ENCODE measurements at regions not wholly inside any gene's neighbourhood (a gene's known extent, or its start where the extent isn't known, plus 50 kb on each side); places are given as distances from the start of the nearest gene placed in this dataset.

GRCh38 chr3:94665922-94666321 is 603.1 kb downstream of the NSUN3 start:
- no peaks in the 10 kb centered on the region for H3K36me3 ChIP-seq
- intact Hi-C loops (cut with DNase I; ENCODE audit: low total_unique reads): no loop called here
- H3K27ac ChIP-seq: no peak overlapping the region
- no peak for DNase-seq
- no peak for TF ChIP-seq CTCF (IDR thresholded peaks at IDR 0.05)
- TF ChIP-seq EP300 (IDR thresholded peaks at IDR 0.05): no peak
- no peak for TF ChIP-seq POLR2AphosphoS5 (IDR thresholded peaks at IDR 0.05)
- TF ChIP-seq POLR2A (IDR thresholded peaks at IDR 0.05): no peak
- H3K4me1 ChIP-seq: no peaks in the 10 kb centered on the region
- H3K27me3 ChIP-seq: no peaks in the 10 kb centered on the region
- no peak overlapping the region for H3K4me3 ChIP-seq
- H3K9me3 ChIP-seq: no peaks in the 10 kb centered on the region

- H3K9me3 ChIP-seq: peaks cover 0 to 2% (median under 1%) of the 10 kb centered on the region in 4 donors
- H3K36me3 ChIP-seq: no peaks in the 10 kb centered on the region
- no peak overlapping the region for H3K27ac ChIP-seq
- no peak overlapping the region for H3K4me3 ChIP-seq
- H3K4me1 ChIP-seq: no peaks in the 10 kb centered on the region
- DNase-seq: no peak
- intact Hi-C loops (cut with DNase I; ENCODE audit: low total_unique reads): no loop called here
- no peaks in the 10 kb centered on the region for H3K27me3 ChIP-seq
- TF ChIP-seq EP300 (IDR thresholded peaks at IDR 0.05) (no peak), CTCF (IDR thresholded peaks at IDR 0.05) (no peak), POLR2A (IDR thresholded peaks at IDR 0.05) (no peak), POLR2AphosphoS5 (IDR thresholded peaks at IDR 0.05) (no peak)
Observed at GRCh38 chr3:94671078-94671477, 608.2 kb downstream of the NSUN3 start.

GRCh38 chr3:94673876-94674275 is 611.0 kb downstream of the NSUN3 start:
- Histone ChIP-seq H3K4me3 (no peak overlapping the region), H3K27ac (no peak overlapping the region), H3K4me1 (no peaks in the 10 kb centered on the region), H3K27me3 (no peaks in the 10 kb centered on the region), H3K36me3 (no peaks in the 10 kb centered on the region), H3K9me3 (peaks cover 0 to 22% (median 10%) of the 10 kb centered on the region in 4 donors)
- no peak for TF ChIP-seq POLR2AphosphoS5 (IDR thresholded peaks at IDR 0.05)
- intact Hi-C loops (cut with DNase I; ENCODE audit: low total_unique reads): no loop called here
- WGBS, 5 donors: 85 to 97% (median 86%) methylated on average over 1 of the region's 1 CpG
- no peak for DNase-seq

- H3K4me3 ChIP-seq: no peak overlapping the region
- H3K4me1 ChIP-seq: no peaks in the 10 kb centered on the region
- intact Hi-C loops (cut with DNase I; ENCODE audit: low total_unique reads): no loop called here
- TF ChIP-seq POLR2A (IDR thresholded peaks at IDR 0.05): no peak
- TF ChIP-seq EP300 (IDR thresholded peaks at IDR 0.05): no peak
- no peak for TF ChIP-seq POLR2AphosphoS5 (IDR thresholded peaks at IDR 0.05)
- TF ChIP-seq CTCF (IDR thresholded peaks at IDR 0.05): no peak
- DNase-seq: no peak
- WGBS, 5 donors: 71 to 89% (median 82%) methylated on average over 1 of the region's 1 CpG
- H3K9me3 ChIP-seq: peaks cover 0 to 16% (median 5%) of the 10 kb centered on the region in 4 donors
- H3K27ac ChIP-seq: no peak overlapping the region
- no peaks in the 10 kb centered on the region for H3K27me3 ChIP-seq
- H3K36me3 ChIP-seq: no peaks in the 10 kb centered on the region
Observed at GRCh38 chr3:94686208-94686607, 623.3 kb downstream of the NSUN3 start.

GRCh38 chr3:94693997-94694640 is 631.3 kb downstream of the NSUN3 start:
- TF ChIP-seq POLR2A (IDR thresholded peaks at IDR 0.05) (no peak), EP300 (IDR thresholded peaks at IDR 0.05) (no peak)
- Histone ChIP-seq H3K4me1 (no peaks in the 10 kb centered on the region), H3K27me3 (no peaks in the 10 kb centered on the region), H3K9me3 (no peaks in the 10 kb centered on the region), H3K36me3 (no peaks in the 10 kb centered on the region), H3K4me3 (no peak overlapping the region), H3K27ac (no peak overlapping the region)
- intact Hi-C loops (cut with DNase I; ENCODE audit: low total_unique reads): no loop called here
- peak in 1 of 2 donors; percentile 1 for DNase-seq
- WGBS, 5 donors: 52 to 70% (median 63%) methylated on average over 5 of the region's 5 CpGs

All from stomach (tissue), 8 donors.